ENCODE measurements at regions not wholly inside any gene's neighbourhood (a gene's known extent, or its start where the extent isn't known, plus 50 kb on each side); places are given as distances from the start of the nearest gene placed in this dataset.

GRCh38 chr14:30381861-30382480, 177.0 kb upstream of the G2E3 start:
- intact Hi-C loops (cut with DNase I) = no loop called here

GRCh38 chr14:30385925-30386324, 173.0 kb upstream of the G2E3 start:
- intact Hi-C loops (cut with DNase I) = no loop called here
- Histone ChIP-seq H3K4me1 (replicated peaks in 1 of 2) (peaks cover 0 to 8% of the 10 kb centered on the region in 2 donors), H3K4me3 (no peak overlapping the region), H3K27me3 (no peaks in the 10 kb centered on the region), H3K9me3 (replicated peaks in 1 of 3) (no peaks in the 10 kb centered on the region), H3K36me3 (replicated peaks in 1 of 2) (no peaks in the 10 kb centered on the region), H3K27ac (no peak overlapping the region)
- 59 to 80% (median 67%) methylated on average over 1 of the region's 1 CpG for WGBS, 4 donors
- no peak for DNase-seq
- TF ChIP-seq CTCF (IDR thresholded peaks at IDR 0.05) (no peak), POLR2A (IDR thresholded peaks at IDR 0.05) (no peak)

More at GRCh38 chr14:30381861-30382480, 177.0 kb upstream of the G2E3 start:
- WGBS, 4 donors = 59 to 67% (median 62%) methylated on average over 2 of the region's 2 CpGs
- Histone ChIP-seq H3K4me3 (no peak overlapping the region), H3K27ac (no peak overlapping the region), H3K36me3 (replicated peaks in 1 of 2) (no peaks in the 10 kb centered on the region), H3K9me3 (replicated peaks in 1 of 3) (no peaks in the 10 kb centered on the region), H3K27me3 (no peaks in the 10 kb centered on the region), H3K4me1 (replicated peaks in 1 of 2) (no peaks in the 10 kb centered on the region)
- no peak for DNase-seq
- no peak for TF ChIP-seq CTCF (IDR thresholded peaks at IDR 0.05)
- TF ChIP-seq POLR2A (IDR thresholded peaks at IDR 0.05) = no peak

- intact Hi-C loops (cut with DNase I) = no loop called here
- Histone ChIP-seq H3K27ac (no peak overlapping the region), H3K4me3 (no peak overlapping the region), H3K9me3 (replicated peaks in 1 of 3) (no peaks in the 10 kb centered on the region), H3K4me1 (replicated peaks in 1 of 2) (peaks cover 0 to 8% of the 10 kb centered on the region in 2 donors), H3K36me3 (replicated peaks in 1 of 2) (no peaks in the 10 kb centered on the region), H3K27me3 (no peaks in the 10 kb centered on the region)
- TF ChIP-seq POLR2A (IDR thresholded peaks at IDR 0.05) = no peak
- TF ChIP-seq CTCF (IDR thresholded peaks at IDR 0.05) = no peak
- WGBS, 4 donors = 45 to 58% (median 52%) methylated on average over 3 of the region's 3 CpGs
- DNase-seq = peak in 1 of 7 donors; percentile 31
Measured at GRCh38 chr14:30387871-30388270, 171.1 kb upstream of the G2E3 start.

- WGBS, 4 donors = 75 to 83% (median 82%) methylated on average over 6 of the region's 6 CpGs
- peak; percentile 48 to 81 (median 76) for DNase-seq
- intact Hi-C loops (cut with DNase I) = no loop called here
- H3K4me3 ChIP-seq = no peak overlapping the region
- TF ChIP-seq POLR2A (IDR thresholded peaks at IDR 0.05) (no peak), CTCF (IDR thresholded peaks at IDR 0.05) (no peak)
- peaks cover 0 to 8% of the 10 kb centered on the region in 2 donors for H3K4me1 ChIP-seq (replicated peaks in 1 of 2)
- no peaks in the 10 kb centered on the region for H3K27me3 ChIP-seq
- H3K27ac ChIP-seq = no peak overlapping the region
- H3K9me3 ChIP-seq (replicated peaks in 1 of 3) = no peaks in the 10 kb centered on the region
- no peaks in the 10 kb centered on the region for H3K36me3 ChIP-seq (replicated peaks in 1 of 2)
Measured at GRCh38 chr14:30389134-30389876, 169.7 kb upstream of the G2E3 start.
